Posterior vena cava (tissue), 2 donors: ENCODE measurements at regions not wholly inside any gene's neighbourhood (a gene's known extent, or its start where the extent isn't known, plus 50 kb on each side); places are given as distances from the start of the nearest gene placed in this dataset.
A peak's percentile ranks its signal among the peaks of the same experiment; 100 is the strongest.
"Not testable (repeated sequence)": the region's sequence is repeated elsewhere in the genome, so short reads cannot be mapped to it uniquely, and the experiment has no call there.

ENCODE experiments used
- DNase-seq: peaks from one replicate; pipeline ENCODE4 v3.0.0-alpha.2; 2020; ENCODE audit warnings: low spot score
- intact Hi-C, 2 donors: fragments of 100-400 bp; cut with DNase I; formaldehyde crosslinking; loops; one replicate each; pipeline versions ENCODE4 v1.14.1 to v1.14.2; 2022 to 2023
- donor health status: DM: yes; HTN: yes; CAD: no.
- donor health status: DM: yes; HTN: yes; CAD: no.

DNA sequence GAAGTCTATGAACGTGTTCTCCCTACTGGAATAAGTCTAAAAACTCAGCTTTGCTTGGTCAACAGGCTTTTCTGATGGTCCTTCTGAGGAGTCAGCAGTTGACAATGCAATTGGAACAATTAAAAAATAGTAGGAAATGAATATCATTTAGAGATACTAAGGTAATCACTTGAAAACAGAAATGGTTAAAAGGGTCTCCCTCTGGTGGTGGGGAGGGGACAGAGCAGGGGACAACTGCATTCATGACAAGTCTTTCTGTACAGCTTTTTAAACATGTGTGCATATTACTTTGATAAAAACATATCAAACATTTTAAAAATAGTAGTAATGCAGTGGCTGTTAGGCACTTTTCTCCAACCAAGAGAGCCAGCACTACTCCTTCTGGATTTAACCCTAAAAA, 119.9 kb upstream of the FHIT start:
- intact Hi-C loops, result no loop called here
- DNase-seq, result no peak

DNA sequence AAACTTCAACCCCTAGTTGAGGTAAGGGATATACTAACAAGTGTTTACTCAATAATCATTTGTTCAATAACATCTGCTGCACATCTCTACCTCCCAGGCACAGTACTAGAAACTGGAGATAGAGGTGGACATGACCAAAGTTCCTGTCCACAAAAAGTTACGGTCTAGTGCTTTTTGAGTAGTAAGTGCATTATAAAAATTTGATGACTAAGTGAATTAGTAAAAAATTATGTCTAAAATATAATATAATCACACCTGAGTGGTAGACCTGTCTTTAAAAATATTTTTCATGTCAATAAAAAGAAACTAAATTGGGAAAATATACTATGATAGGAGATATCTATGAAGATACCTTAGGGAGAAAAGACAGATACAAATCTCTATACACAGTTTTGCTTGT, 121.5 kb upstream of the FHIT start:
- intact Hi-C loops, result no loop called here

DNA sequence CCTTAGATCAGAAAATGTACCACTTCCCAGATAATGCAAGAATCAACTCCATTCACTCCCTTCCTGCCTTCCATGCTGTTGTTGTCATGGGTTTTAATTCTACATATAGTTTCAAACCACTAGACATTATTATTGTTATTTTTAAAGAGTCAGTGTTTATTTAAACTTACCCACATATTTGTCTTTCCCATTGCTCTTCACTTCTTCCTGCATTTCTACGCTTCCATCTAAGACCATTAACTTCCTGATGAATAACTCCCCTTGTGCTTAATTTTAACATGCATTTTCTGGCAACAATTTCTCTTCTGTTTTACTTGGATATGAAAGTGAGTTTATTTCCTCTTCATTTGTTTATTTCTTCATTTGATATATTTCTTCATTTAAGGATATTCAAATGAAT, 127.1 kb upstream of the FHIT start:
- intact Hi-C loops, result no loop called here
- DNase-seq, result no peak

More for the DNA sequence above, 121.5 kb upstream of the FHIT start:
- no peak for DNase-seq

DNA sequence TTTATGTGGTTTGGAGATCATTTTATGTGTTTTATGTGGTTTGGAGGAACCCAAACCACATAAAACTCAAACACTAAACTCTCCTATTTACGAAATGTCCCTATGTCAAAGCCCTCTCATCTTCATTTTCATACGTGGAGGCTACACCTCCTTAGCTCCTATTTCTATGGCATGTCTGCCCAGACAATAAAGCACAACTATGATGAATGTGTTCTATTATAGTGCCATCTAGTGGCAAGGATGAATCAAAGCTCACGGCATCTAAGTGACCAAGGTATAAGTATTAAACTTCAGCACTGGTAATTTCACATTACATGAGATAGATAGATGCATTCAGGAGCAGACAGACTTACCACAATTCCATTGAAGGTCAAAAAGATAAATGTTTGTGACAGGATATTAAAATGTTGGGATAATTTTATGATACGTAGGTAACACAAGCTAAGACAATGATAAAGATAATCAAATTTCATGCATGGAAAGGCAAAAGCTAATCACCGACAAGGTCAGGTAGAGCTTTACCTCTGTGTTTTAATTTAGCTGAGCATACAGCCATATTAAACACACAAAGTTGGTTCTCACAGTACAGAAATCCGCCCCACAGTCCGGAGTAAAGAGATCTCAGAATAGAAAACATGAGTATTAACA, 130.6 kb upstream of the FHIT start:
- intact Hi-C loops, result no loop called here
- DNase-seq, result no peak

- DNase-seq, result no peak
- intact Hi-C loops, result no loop called here
These were observed 136.6 kb upstream of the FHIT start for GRCh38 chr3:61387817-61388216.

- intact Hi-C loops, result not testable (repeated sequence)
- DNase-seq, result peak; percentile 76
These were observed 142.3 kb upstream of the FHIT start for GRCh38 chr3:61393480-61393947.

- no peak for DNase-seq
- intact Hi-C loops, result no loop called here
These were observed 150.1 kb upstream of the FHIT start for GRCh38 chr3:61401359-61401758.

GRCh38 chr3:61407397-61407796, 154.0 kb upstream of the PTPRG start:
- DNase-seq, result no peak
- intact Hi-C loops, result no loop called here

DNA sequence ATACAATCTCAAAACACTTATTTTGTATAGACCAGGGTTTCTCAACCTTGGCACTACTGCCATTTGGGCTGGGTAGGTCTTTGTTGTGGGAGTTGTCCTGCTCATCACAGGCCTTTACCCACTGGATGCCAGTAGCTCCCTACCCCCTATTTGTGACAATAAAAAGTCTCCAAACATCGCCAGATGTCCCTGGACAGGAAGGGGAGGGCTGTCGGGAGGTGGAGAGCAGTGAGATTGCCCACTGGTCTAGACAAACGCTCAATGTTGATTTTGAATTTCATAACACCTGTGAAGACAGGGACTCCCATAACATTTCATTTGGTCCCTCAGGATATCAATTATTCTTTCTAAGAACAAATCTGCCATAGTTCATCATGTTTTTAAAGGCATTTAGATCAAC, 151.7 kb upstream of the PTPRG start:
- intact Hi-C loops, result no loop called here
- DNase-seq, result no peak

- DNase-seq, intact Hi-C loops: not testable (repeated sequence)
These were observed 151.0 kb upstream of the PTPRG start for GRCh38 chr3:61410358-61410757.

DNA sequence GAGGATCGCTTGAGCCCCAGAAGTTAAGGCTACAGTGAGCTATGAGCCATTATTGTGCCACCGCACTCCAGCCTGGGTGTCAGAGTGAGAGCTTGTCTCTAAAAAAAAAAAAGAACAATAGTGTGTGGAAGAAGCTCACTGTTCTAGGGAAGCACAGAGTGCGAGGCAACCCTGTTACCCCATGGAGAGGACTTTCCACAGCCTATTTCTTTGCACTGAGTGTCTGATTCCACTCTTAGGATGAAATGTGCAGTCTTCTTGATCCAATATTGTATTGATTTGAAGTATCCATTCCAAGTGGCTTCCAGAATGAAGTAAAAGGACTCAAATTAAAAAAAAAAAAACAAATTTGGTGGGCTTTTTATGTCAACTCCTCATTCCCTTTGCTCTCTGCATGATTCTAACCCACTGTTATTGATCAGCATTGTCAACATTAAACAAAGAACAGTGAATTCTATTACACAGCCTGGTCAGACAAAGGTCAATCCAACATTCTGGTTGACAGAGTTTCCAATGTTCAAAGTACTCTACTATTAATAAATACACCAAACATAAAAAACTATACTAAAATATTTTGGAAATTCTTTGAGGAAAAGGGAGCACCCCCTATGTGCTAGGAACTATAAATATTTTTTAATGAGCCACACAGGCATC, 150.2 kb upstream of the PTPRG start:
- DNase-seq, result no peak
- intact Hi-C loops, result no loop called here

DNA sequence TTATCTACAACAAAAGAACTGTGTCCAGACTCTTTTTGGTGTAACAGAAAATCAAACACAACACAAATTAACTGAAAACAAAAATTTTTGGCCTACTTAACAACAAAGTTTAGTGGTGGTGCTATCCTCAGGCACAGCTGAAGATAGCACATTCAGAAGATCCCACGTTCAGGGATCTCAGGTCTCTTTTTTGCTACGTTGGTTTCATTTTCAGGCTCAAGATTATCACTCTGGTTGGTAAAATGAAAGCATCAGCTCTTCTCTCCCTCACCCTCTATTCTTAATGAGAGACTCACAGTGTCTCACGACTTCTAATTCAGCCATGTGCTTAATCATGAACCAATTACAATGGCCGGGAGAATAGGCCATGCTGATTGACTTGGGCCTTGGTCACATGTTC, 146.9 kb upstream of the PTPRG start:
- intact Hi-C loops, result no loop called here
- no peak for DNase-seq

GRCh38 chr3:61415201-61415600, 146.2 kb upstream of the PTPRG start:
- intact Hi-C loops, result no loop called here
- no peak for DNase-seq

DNA sequence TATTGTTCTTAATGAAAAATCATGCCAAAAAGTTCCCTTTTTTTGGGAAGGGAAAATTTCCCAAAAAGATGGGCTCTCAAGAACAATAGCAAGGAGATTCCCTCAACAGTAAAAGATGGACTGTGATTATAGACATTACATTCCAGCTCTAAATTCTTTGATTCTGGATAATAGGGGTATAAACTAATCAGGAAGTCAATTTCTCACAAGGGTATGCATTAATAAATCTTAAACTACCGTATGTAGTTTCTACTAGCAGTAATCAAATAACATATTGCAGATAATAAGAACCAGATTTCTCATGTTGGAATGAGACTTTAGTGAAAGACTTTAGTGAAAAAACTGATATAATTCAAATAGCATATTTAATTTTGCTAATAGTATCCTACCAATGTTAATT, 144.8 kb upstream of the PTPRG start:
- no peak for DNase-seq
- intact Hi-C loops, result no loop called here

DNA sequence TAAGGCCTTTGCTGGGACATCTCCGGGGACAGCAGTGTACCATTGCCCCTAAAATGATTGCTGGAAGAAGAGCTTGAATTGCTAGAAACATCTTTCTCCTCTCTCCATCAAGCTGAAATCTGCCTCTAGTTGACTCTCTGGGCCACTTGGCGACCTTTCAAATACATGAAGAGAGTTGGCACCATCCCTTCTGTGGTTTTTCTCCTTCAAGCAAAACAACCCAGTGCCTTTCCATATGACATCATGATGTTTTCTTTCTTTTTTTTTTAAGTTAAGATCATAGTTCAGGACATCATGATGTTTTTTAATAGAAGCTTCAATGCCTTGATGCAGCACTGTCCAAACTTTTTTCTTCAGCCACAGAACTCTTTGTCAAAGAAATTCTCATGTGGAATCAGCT, 144.0 kb upstream of the PTPRG start:
- intact Hi-C loops, result no loop called here
- DNase-seq, result no peak

GRCh38 chr3:61420136-61420759, 141.1 kb upstream of the PTPRG start:
- no peak for DNase-seq
- intact Hi-C loops, result no loop called here

DNA sequence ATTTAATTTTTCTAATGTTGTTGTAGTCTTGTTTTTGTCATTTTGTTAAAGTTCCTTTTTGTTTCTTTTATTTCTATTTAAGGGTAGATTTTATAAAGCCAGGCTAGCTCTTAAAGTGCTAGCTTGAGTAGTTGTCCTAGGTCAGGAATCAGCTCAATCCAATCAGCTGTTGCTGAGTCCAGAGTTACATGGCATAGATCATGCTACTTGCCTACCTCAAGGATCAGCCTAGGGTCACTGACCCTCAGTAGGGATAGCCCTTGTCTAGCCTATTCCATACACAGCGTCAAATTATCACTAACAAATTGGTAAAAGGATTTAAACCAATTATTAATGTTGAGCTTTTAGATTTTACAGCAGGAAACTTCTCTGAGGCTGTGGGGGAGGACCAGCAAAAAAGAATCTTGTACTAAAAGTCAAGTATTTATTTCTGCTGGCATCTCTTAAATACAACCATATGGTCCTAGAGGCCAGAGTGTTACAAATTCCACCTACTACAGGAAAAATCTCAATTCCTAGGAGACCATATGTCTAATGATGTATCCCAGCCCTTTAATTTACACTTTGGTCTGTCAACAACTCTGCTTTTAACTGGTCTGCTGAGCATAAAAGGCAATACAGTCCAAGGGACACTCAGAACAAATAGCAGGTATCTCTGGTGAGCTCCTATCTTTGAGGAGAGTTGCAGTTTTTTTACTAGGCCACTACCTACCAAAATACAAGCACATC, 138.3 kb upstream of the PTPRG start:
- no peak for DNase-seq
- intact Hi-C loops, result no loop called here

DNA sequence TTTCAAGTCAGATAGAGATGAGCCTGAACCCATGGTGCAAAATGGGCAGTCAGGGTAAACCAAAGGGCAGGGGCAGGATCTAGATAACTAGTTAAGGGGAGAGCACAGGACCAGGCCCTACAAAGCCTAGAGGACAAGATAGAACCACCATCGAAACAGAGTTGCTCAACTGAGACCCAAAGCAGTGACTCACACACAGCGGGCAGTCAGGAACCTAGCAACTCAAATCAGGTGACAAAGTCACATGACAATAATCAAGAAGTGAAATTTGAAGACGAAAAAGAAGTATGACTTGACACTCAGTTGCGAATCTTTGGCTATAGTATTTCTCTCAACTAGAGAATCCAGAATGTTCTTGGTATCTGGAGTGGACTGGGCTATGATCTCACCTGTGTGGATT, 136.0 kb upstream of the PTPRG start:
- intact Hi-C loops, result no loop called here
- DNase-seq, result no peak

DNA sequence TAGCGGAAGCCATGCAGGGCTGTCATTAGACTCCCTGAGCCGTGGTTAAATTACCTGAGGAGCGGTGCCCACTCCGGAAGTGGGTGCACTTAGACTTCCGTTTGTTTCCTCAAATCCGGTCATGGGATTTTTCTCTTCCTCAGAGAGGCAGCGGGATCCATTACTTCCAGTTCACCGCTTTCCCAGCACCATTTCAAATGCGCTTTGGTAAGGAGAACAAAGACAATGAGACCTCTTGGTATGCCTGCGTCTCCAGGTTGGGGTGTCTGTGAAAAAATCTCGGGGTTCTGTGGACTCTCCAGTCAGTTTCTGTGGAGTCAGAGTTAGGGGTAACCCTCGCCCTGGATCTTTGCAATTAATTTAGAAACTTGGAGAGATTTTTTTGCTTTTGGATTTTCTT, 132.3 kb upstream of the PTPRG start:
- no peak for DNase-seq
- intact Hi-C loops, result no loop called here

- intact Hi-C loops, result not testable (repeated sequence)
These were observed 126.5 kb upstream of the PTPRG start for GRCh38 chr3:61434901-61435300.

More at GRCh38 chr3:61434901-61435300, 126.5 kb upstream of the PTPRG start:
- not testable (repeated sequence) for DNase-seq
